Left ventricle myocardium inferior (tissue), 1 donor: ENCODE measurements at regions not wholly inside any gene's neighbourhood (a gene's known extent, or its start where the extent isn't known, plus 50 kb on each side); places are given as distances from the start of the nearest gene placed in this dataset.
"Not testable (repeated sequence)": the region's sequence is repeated elsewhere in the genome, so short reads cannot be mapped to it uniquely, and the experiment has no call there.

Source experiments
- DNase-seq: peaks from one replicate; pipeline ENCODE4 v3.0.0-alpha.2; 2020
- H3K27ac ChIP-seq: fragments of 200-600 bp; replicated peaks from 2 replicates; pipeline ENCODE4 v1.8.0; 2021
- H3K27me3 ChIP-seq: fragments of 200-600 bp; 2 replicates; pipeline ENCODE4 v1.8.0; 2021; ENCODE audit warnings: low read depth
- H3K36me3 ChIP-seq: fragments of 200-600 bp; 2 replicates; pipeline ENCODE4 v1.8.0; 2021
- H3K4me1 ChIP-seq: fragments of 200-600 bp; 2 replicates; pipeline ENCODE4 v1.8.0; 2021
- H3K4me3 ChIP-seq: fragments of 200-600 bp; 2 replicates; pipeline ENCODE4 v1.8.0; 2021; ENCODE audit warnings: mild to moderate bottlenecking, moderate library complexity
- H3K9me3 ChIP-seq: fragments of 200-600 bp; replicated peaks from 2 replicates; pipeline ENCODE4 v1.8.0; 2021
- CTCF ChIP-seq: fragments of 200-600 bp; IDR thresholded peaks from 2 replicates; pipeline ENCODE4 v1.8.0; 2021; ENCODE audit warnings: antibody characterized with exemption, mild to moderate bottlenecking, borderline replicate concordance
- intact Hi-C: fragments of 100-400 bp; cut with micrococcal nuclease; formaldehyde crosslinking; loops from one replicate; pipeline ENCODE4 v1.11.0; 2022
- donor health status: DM: no; HTN: yes; CAD: no; lungs with severe emphysema.

GRCh38 chr12:75739912-75740311, 228.5 kb upstream of the KRR1 start:
- intact Hi-C loops: no loop called here
- H3K27ac ChIP-seq: no peak overlapping the region
- no peaks in the 10 kb centered on the region for H3K36me3 ChIP-seq
- H3K4me1 ChIP-seq: peaks cover 2% of the 10 kb centered on the region
- H3K27me3 ChIP-seq: no peaks in the 10 kb centered on the region
- no peak for TF ChIP-seq CTCF
- no peak overlapping the region for H3K4me3 ChIP-seq
- H3K9me3 ChIP-seq: no peaks in the 10 kb centered on the region
- DNase-seq: no peak

GRCh38 chr12:75739098-75739497, 227.7 kb upstream of the KRR1 start:
- DNase-seq, intact Hi-C loops: not testable (repeated sequence)

GRCh38 chr12:75738486-75738885, 227.1 kb upstream of the KRR1 start:
- Histone ChIP-seq H3K4me1 (no peaks in the 10 kb centered on the region), H3K36me3 (no peaks in the 10 kb centered on the region), H3K27me3 (no peaks in the 10 kb centered on the region), H3K27ac (no peak overlapping the region), H3K9me3 (no peaks in the 10 kb centered on the region), H3K4me3 (no peak overlapping the region)
- intact Hi-C loops: no loop called here
- no peak for TF ChIP-seq CTCF
- DNase-seq: no peak

More at GRCh38 chr12:75739098-75739497, 227.7 kb upstream of the KRR1 start:
- not testable (repeated sequence) for H3K4me1 ChIP-seq, H3K4me3 ChIP-seq, H3K36me3 ChIP-seq, H3K9me3 ChIP-seq, H3K27me3 ChIP-seq, H3K27ac ChIP-seq

GRCh38 chr12:75735853-75736252, 224.4 kb upstream of the KRR1 start:
- intact Hi-C loops: no loop called here
- Histone ChIP-seq H3K4me1 (no peaks in the 10 kb centered on the region), H3K27ac (no peak overlapping the region), H3K4me3 (no peak overlapping the region), H3K27me3 (no peaks in the 10 kb centered on the region), H3K9me3 (no peaks in the 10 kb centered on the region), H3K36me3 (no peaks in the 10 kb centered on the region)
- no peak for TF ChIP-seq CTCF
- no peak for DNase-seq

GRCh38 chr12:75728826-75729225, 217.4 kb upstream of the KRR1 start:
- H3K4me1 ChIP-seq: peaks cover 17% of the 10 kb centered on the region
- intact Hi-C loops: no loop called here
- H3K36me3 ChIP-seq: no peaks in the 10 kb centered on the region
- no peak overlapping the region for H3K4me3 ChIP-seq
- DNase-seq: no peak
- H3K9me3 ChIP-seq: no peaks in the 10 kb centered on the region
- no peak for TF ChIP-seq CTCF
- no peaks in the 10 kb centered on the region for H3K27me3 ChIP-seq
- H3K27ac ChIP-seq: no peak overlapping the region

GRCh38 chr12:75727577-75727976, 216.2 kb upstream of the KRR1 start:
- intact Hi-C loops: no loop called here
- no peaks in the 10 kb centered on the region for H3K27me3 ChIP-seq

More at GRCh38 chr12:75727577-75727976, 216.2 kb upstream of the KRR1 start:
- no peaks in the 10 kb centered on the region for H3K9me3 ChIP-seq
- H3K36me3 ChIP-seq: no peaks in the 10 kb centered on the region
- TF ChIP-seq CTCF: no peak
- H3K27ac ChIP-seq: no peak overlapping the region
- no peak for DNase-seq
- H3K4me1 ChIP-seq: peaks cover 30% of the 10 kb centered on the region
- H3K4me3 ChIP-seq: no peak overlapping the region
